Lower leg skin (tissue), 4 donors: ENCODE measurements at regions not wholly inside any gene's neighbourhood (a gene's known extent, or its start where the extent isn't known, plus 50 kb on each side); places are given as distances from the start of the nearest gene placed in this dataset.

Experiments
- DNase-seq, 2 donors: peaks; one replicate each; pipeline ENCODE4 v3.0.0-alpha.2; 2019; ENCODE audit warnings: low spot score in 2 of 2
- H3K4me3 ChIP-seq: fragments of 200-600 bp; sonication (generic); 2 replicates; pipeline ENCODE4 v1.5.1; 2017; ENCODE audit warnings: mild to moderate bottlenecking, low read depth; ENCODE audit not compliant: poor library complexity, severe bottlenecking
- POLR2A ChIP-seq, 2 donors: fragments of 450-650 bp; IDR thresholded peaks; one replicate each; pipeline ENCODE4 v1.6.1; 2016 to 2017; ENCODE audit warnings: antibody characterized with exemption in 2 of 2, mild to moderate bottlenecking in 1 of 2, moderate library complexity in 1 of 2
- WGBS, 2 donors: methylation state at CpG; one replicate each; pipeline ENCODE4 v1.1.5; 2018; 5-methylcytosine and 5-hydroxymethylcytosine counted together
- intact Hi-C: fragments of 100-400 bp; cut with DNase I; formaldehyde crosslinking; loops from one replicate; pipeline ENCODE4 v1.15.0; 2023; ENCODE audit warnings: low total_unique reads
- TF ChIP-seq, protein P1 (sequence below), 3 donors: fragments of 450-650 bp; IDR thresholded peaks; one replicate each; pipeline ENCODE4 v1.5.1; 2016; ENCODE audit warnings: antibody characterized with exemption in 3 of 3, mild to moderate bottlenecking in 3 of 3, moderate library complexity in 2 of 3

DNA sequence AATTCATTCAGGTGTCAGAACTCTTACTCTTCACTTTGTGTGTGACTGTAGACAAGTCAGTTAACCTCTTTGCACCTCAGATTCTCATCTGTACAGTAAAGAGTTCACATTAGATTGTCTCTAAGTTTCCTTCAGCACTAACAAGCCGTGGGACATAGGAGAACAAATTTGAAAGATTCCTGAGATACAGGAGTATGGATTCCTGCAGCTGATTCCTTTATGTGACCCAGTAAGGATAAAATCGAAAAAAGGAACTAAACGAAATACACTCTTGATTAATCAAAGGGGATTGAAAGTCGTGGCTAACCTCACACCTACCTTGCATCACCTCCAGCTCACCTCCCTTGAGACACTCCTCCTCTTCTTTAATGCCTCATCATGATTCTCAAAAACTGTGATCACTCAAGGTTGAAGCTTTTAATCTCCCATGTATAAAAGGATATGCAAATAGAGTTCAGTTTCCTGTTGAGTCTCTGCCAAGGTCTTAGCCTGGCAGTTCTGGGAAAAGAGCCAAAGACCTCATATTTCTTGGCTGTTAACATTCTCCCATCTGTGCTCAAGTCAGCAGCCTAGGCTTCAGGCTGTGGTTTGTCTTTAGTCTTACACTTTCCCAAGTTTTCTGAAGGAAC is 156.6 kb downstream of the DAD1 start:
- peak in 1 of 2 donors; percentile 51 for DNase-seq
- 19 to 23% methylated on average over 4 of the region's 4 CpGs for WGBS, 2 donors
- intact Hi-C loops, result no loop called here
- TF ChIP-seq, protein P1, sequence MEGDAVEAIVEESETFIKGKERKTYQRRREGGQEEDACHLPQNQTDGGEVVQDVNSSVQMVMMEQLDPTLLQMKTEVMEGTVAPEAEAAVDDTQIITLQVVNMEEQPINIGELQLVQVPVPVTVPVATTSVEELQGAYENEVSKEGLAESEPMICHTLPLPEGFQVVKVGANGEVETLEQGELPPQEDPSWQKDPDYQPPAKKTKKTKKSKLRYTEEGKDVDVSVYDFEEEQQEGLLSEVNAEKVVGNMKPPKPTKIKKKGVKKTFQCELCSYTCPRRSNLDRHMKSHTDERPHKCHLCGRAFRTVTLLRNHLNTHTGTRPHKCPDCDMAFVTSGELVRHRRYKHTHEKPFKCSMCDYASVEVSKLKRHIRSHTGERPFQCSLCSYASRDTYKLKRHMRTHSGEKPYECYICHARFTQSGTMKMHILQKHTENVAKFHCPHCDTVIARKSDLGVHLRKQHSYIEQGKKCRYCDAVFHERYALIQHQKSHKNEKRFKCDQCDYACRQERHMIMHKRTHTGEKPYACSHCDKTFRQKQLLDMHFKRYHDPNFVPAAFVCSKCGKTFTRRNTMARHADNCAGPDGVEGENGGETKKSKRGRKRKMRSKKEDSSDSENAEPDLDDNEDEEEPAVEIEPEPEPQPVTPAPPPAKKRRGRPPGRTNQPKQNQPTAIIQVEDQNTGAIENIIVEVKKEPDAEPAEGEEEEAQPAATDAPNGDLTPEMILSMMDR (IDR thresholded peaks at IDR 0.05), result no peak
- TF ChIP-seq POLR2A (IDR thresholded peaks at IDR 0.05), result no peak
- H3K4me3 ChIP-seq, result no peak overlapping the region

DNA sequence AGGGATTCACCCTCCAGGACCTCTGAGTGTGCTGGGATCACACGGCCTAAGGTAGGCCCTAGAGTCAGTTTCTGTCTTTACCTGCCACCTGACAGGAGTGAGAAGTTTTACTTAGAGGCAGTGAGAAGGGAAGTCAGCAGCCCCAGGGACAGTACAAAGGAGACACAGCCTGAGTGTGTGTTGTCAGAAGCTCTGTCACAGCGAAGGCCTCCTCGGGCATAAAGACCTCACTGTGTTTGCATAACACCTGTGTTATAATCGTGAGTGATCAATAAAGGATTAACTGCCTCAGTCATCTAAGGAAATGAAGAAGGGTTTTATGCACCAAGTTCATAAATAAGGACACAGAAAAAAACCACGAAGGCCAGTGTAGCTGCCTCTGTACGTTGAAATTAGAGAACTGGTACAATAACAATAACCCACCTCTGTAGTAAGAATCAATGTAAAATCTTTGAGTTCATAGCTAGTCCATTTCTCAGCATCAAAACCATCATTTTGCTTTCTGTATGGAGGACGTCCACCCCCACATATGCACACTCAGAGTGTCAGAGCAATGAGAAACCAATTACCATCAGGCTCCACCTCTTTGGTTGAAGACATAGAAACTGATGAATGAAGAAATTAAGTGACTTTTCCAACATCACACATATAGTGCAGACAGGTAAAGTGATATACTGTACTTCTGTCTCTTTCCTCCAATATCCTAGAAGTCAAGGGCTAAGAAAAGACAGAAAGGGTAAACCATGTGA is 159.3 kb downstream of the DAD1 start:
- intact Hi-C loops, result no loop called here
- no peak for DNase-seq
- no peak for TF ChIP-seq POLR2A (IDR thresholded peaks at IDR 0.05)
- TF ChIP-seq, protein P1 (IDR thresholded peaks at IDR 0.05), result no peak
- H3K4me3 ChIP-seq, result no peak overlapping the region
- 81 to 87% methylated on average over 7 of the region's 7 CpGs for WGBS, 2 donors

DNA sequence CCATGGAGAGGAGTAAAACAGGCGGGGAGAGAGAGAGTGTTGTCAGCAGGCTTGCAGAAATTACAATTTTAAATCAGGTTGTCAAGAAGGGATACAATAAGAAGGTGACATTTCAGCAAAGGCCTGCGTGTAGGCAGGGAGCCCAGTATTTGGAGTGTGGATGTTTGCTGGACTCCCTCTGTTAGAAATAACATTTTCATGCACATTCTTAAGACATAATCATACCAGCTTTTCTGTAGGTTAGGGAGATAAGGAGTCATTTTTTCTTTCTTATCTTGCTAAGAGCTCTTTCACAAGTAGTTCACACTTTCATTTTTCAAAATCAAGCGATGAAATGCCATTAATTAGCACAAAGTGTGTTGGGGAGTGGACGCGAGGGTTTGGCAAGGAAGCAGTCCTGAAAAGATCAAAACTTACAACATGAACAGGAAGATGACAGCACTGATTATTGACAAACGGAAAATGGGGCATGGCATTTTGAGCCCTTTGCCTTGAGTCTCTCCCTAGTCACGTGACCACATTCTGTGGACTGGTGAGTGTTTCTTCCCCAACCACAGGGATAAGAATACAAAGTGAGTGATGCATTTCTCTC is 160.2 kb downstream of the DAD1 start:
- intact Hi-C loops, result no loop called here
- no peak for TF ChIP-seq POLR2A (IDR thresholded peaks at IDR 0.05)
- TF ChIP-seq, protein P1 (IDR thresholded peaks at IDR 0.05), result no peak
- WGBS, 2 donors, result 37 to 51% methylated on average over 7 of the region's 7 CpGs
- H3K4me3 ChIP-seq, result no peak overlapping the region
- no peak for DNase-seq

DNA sequence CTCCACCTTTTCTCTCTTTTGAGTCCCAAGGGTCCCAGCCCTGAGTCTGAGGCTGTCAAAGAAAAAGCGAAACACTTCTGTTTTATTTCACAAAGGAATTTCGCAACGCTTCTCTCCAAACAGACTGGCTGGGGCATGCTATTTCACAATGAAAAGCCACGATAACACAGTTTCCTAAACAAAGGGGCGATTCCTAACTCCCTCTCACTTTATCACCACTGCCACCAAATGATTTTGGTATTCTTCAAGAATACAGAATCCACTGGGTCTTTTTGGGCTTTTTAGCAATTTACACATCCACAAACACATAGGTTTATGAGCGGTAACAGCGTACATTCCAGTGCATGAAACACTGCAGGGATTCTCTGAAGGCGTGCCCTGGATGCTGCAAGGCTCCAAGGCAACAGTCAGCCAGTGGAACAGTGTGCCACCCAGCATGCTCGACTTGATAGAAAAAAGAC is 161.2 kb downstream of the DAD1 start:
- WGBS, 2 donors, result 16 to 30% methylated on average over 9 of the region's 9 CpGs
- TF ChIP-seq POLR2A (IDR thresholded peaks at IDR 0.05), result no peak
- TF ChIP-seq, protein P1 (IDR thresholded peaks at IDR 0.05), result no peak
- intact Hi-C loops, result no loop called here
- no peak overlapping the region for H3K4me3 ChIP-seq
- peak in 1 of 2 donors; percentile 52 for DNase-seq

DNA sequence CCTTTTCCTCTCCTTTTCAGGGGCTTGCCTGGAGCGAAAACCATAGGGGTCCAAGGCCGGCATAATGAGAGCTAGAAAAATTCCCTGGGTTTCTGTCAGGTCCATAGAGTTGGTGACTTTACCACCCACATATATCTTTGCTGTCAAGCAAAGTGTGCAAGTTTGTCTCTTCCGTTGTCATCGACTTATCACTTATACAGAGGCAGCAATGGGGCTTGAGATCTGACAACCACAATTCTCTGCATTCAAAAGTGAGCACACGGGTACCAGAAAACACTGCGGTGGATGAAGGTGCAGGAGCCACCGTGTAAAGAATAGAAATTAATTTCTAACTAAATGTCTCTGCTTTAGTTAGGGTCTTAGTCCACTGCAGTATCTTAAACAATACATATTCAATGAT is 162.3 kb downstream of the DAD1 start:
- 93 to 96% methylated on average over 7 of the region's 7 CpGs for WGBS, 2 donors
- no peak for DNase-seq
- no peak for TF ChIP-seq POLR2A (IDR thresholded peaks at IDR 0.05)
- TF ChIP-seq, protein P1 (IDR thresholded peaks at IDR 0.05), result no peak
- no peak overlapping the region for H3K4me3 ChIP-seq
- intact Hi-C loops, result no loop called here
